Thoracic aorta (tissue), 2 donors: ENCODE measurements at regions not wholly inside any gene's neighbourhood (a gene's known extent, or its start where the extent isn't known, plus 50 kb on each side); places are given as distances from the start of the nearest gene placed in this dataset.

Experiments
- ATAC-seq: fragments of 150-250 bp; one replicate; pipeline ENCODE4 v1.8.0; 2017; ENCODE audit warnings: low read depth; ENCODE audit not compliant: insufficient number of reproducible peaks, low FRiP score
- DNase-seq: peaks from one replicate; pipeline ENCODE4 v3.0.0-alpha.2; 2020; ENCODE audit warnings: low spot score
- H3K27ac ChIP-seq, 2 donors: fragments of 200-600 bp; sonication (generic); 1 replicate in 1 of 2; 2 replicates in 1 of 2; pipeline ENCODE4 v1.5.1; 2016; ENCODE audit warnings: mild to moderate bottlenecking in 2 of 2, moderate library complexity in 2 of 2
- H3K27me3 ChIP-seq: fragments of 200-600 bp; sonication (generic); replicated peaks from 2 replicates; pipeline ENCODE4 v1.6.0; 2016; ENCODE audit warnings: mild to moderate bottlenecking; ENCODE audit not compliant: insufficient read depth
- H3K36me3 ChIP-seq: fragments of 200-600 bp; sonication (generic); one replicate; pipeline ENCODE4 v1.5.1; 2016
- H3K4me1 ChIP-seq, 2 donors: fragments of 200-600 bp; sonication (generic); 1 replicate in 1 of 2; 2 replicates in 1 of 2; pipeline versions ENCODE4 v1.5.1 to v1.6.0; 2016; ENCODE audit warnings: low read depth in 2 of 2, mild to moderate bottlenecking in 1 of 2; ENCODE audit not compliant: control insufficient read depth in 1 of 2
- H3K4me3 ChIP-seq: fragments of 200-600 bp; sonication (generic); 2 replicates; pipeline ENCODE4 v1.5.1; 2016; ENCODE audit warnings: mild to moderate bottlenecking
- H3K9me3 ChIP-seq: fragments of 200-600 bp; sonication (generic); 2 replicates; pipeline ENCODE4 v1.5.1; 2016
- CTCF ChIP-seq: fragments of 200-600 bp; sonication (generic); IDR thresholded peaks from one replicate; pipeline ENCODE4 v1.5.1; 2019; ENCODE audit warnings: antibody characterized with exemption

GRCh38 chr9:29974197-29974596 is 2400.9 kb upstream of the C9orf72 start:
- no peaks in the 10 kb centered on the region for H3K36me3 ChIP-seq
- no peak for TF ChIP-seq CTCF
- H3K27me3 ChIP-seq = no peaks in the 10 kb centered on the region
- no peaks in the 10 kb centered on the region for H3K9me3 ChIP-seq
- ATAC-seq = no peak
- no peaks in the 10 kb centered on the region for H3K4me1 ChIP-seq
- H3K27ac ChIP-seq = no peak overlapping the region
- no peak overlapping the region for H3K4me3 ChIP-seq
- no peak for DNase-seq

- Histone ChIP-seq H3K27me3 (no peaks in the 10 kb centered on the region), H3K27ac (no peak overlapping the region), H3K36me3 (no peaks in the 10 kb centered on the region), H3K4me1 (no peaks in the 10 kb centered on the region), H3K4me3 (no peak overlapping the region), H3K9me3 (no peaks in the 10 kb centered on the region)
- DNase-seq (no peak), ATAC-seq (no peak)
- TF ChIP-seq CTCF = no peak
These were observed 2403.7 kb upstream of the C9orf72 start for GRCh38 chr9:29976981-29977380.

- Histone ChIP-seq H3K4me1 (no peaks in the 10 kb centered on the region), H3K9me3 (no peaks in the 10 kb centered on the region), H3K4me3 (no peak overlapping the region), H3K36me3 (no peaks in the 10 kb centered on the region), H3K27ac (no peak overlapping the region), H3K27me3 (no peaks in the 10 kb centered on the region)
- no peak for DNase-seq
- TF ChIP-seq CTCF = no peak
- no peak for ATAC-seq
These were observed 2403.4 kb upstream of the ACO1 start for GRCh38 chr9:29981013-29981412.

GRCh38 chr9:29999645-30000044 is 2384.8 kb upstream of the ACO1 start:
- no peak for TF ChIP-seq CTCF
- no peaks in the 10 kb centered on the region for H3K36me3 ChIP-seq
- DNase-seq (no peak), ATAC-seq (no peak)
- no peaks in the 10 kb centered on the region for H3K9me3 ChIP-seq
- H3K4me3 ChIP-seq = no peak overlapping the region
- H3K27me3 ChIP-seq = no peaks in the 10 kb centered on the region
- H3K27ac ChIP-seq = no peak overlapping the region
- no peaks in the 10 kb centered on the region for H3K4me1 ChIP-seq

GRCh38 chr9:30010691-30011090 is 2373.8 kb upstream of the ACO1 start:
- H3K4me3 ChIP-seq = no peak overlapping the region
- H3K9me3 ChIP-seq = no peaks in the 10 kb centered on the region
- H3K36me3 ChIP-seq = no peaks in the 10 kb centered on the region
- no peak for TF ChIP-seq CTCF
- ATAC-seq (no peak), DNase-seq (no peak)
- H3K27me3 ChIP-seq = no peaks in the 10 kb centered on the region
- no peaks in the 10 kb centered on the region for H3K4me1 ChIP-seq
- no peak overlapping the region for H3K27ac ChIP-seq
